NCI-H2107 treated with DMSO at 0.1 percent for 48 hours (cell line): ENCODE measurements at regions not wholly inside any gene's neighbourhood (a gene's known extent, or its start where the extent isn't known, plus 50 kb on each side); places are given as distances from the start of the nearest gene placed in this dataset.
"Not testable (repeated sequence)": the region's sequence is repeated elsewhere in the genome, so short reads cannot be mapped to it uniquely, and the experiment has no call there.

Source experiments
- DNase-seq: peaks from one replicate; lab custom pipeline; 2025; ENCODE audit not compliant: unreplicated experiment; lab: John Stamatoyannopoulos, UW

DNA sequence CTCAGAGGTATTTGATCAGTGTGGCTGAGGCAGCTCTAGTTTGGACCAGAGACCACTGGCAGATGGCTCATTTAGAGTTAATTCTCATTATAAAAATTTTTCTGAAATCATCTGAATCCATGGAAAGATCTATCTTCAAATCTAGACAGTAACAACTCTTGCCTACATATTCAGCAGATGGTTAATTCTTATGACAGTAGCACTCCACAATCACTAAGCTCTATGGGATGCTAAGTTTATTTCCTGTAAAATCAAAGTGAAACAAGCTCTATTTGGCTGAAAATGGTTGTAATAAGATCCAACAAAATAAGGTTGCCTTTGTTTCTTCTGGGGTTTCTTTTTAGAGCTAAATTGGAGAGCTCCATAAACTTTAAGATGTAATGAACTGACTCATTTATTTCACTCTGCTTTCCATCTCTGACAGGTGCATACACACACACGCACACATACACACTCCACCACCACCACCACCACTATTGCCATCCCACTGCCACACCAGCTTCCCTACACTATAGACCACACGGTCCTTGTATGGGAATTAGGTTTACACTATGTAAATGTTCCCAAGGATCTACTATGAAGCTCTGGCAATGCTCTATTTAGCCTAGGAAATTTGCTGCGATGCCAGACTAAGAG, 293.1 kb downstream of the RPAP3 start:
- DNase-seq = no peak

DNA sequence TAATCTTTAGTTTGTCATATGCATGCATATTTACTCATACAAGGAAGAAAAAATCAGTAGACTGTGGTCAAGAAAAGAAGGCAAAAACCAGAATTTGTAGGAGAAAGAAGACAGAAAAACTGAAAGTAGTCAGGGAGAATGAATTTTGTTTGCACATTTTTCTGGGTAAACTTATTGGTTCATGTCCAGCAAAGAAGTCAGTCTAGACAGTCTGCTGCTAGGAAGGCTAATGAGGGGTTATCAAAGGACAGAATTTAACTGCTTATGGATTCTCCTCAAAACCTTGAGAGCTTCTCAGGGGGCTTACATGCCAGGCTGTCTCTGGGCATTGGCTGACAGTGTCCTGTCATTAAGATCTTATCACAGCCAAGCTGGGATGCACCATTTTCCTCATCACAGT, 293.9 kb downstream of the RPAP3 start:
- DNase-seq = no peak

DNA sequence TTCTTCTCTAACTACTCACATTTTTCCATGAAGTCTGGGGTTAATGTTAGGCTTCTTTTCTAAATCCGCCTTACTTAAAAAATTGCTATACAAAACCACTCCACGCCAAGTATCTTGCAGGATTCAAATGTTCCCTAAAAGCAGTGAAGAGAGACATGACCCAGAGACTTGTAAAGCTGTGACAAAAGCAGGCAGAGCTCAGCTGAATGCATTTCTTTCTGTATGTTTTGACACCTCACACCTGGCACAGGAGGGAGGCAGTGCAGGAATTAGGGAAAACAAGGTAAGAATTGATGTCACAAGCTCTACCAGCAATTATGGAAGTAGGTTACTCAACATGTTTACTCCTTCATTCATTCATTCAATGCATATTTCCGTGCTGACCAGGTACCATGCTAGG, 295.0 kb downstream of the RPAP3 start:
- no peak for DNase-seq

DNA sequence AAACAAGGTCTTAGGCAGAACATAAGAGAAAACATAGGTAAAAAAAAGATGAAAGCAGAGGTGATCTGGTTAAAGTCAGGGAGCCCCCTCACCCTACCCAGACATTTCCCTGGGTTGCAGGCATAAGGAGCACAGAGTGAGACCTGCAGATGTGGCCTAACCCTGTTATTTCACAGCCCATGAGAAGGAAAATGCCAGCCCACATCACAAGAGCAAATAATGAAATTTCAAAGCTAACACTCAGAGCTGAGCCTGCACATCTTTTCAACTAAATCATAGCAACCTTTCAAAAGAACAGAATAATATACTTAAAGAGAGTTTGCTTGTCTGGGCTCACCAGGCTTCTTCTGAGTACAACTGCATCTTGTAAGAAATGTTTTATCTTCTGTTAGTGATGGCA, 295.4 kb downstream of the RPAP3 start:
- DNase-seq = no peak

DNA sequence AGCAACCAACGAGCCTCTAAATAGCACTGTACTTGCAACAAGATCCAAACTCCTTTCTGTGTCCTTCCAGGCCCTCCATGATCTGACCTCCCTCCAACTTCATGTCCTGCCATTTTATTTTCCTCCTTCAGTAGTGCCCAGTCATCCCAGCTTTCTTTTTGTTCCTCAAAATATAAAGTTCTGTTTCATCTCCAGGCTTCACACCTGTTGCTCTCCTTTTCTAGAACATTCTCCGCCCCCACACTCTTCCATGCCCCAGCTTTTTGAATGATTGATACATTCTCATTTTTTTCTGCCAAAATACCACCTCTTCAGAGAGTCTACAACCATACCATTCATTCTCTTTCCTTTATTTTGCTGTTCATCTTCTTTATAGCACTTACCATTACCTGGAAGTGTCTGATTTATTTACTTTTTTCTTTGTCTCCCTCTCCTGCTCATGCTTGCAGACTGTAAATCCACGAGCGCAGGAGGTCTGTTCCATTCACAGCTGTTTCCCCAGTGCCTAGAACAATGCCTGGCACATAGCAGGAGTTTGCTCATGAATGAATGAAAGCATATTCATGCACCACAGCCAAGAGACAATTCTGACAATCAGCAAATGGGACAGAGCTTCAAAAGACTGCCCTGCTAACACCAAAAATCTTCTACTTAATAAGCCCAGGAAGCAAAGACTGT, 296.4 kb downstream of the RPAP3 start:
- DNase-seq = no peak

DNA sequence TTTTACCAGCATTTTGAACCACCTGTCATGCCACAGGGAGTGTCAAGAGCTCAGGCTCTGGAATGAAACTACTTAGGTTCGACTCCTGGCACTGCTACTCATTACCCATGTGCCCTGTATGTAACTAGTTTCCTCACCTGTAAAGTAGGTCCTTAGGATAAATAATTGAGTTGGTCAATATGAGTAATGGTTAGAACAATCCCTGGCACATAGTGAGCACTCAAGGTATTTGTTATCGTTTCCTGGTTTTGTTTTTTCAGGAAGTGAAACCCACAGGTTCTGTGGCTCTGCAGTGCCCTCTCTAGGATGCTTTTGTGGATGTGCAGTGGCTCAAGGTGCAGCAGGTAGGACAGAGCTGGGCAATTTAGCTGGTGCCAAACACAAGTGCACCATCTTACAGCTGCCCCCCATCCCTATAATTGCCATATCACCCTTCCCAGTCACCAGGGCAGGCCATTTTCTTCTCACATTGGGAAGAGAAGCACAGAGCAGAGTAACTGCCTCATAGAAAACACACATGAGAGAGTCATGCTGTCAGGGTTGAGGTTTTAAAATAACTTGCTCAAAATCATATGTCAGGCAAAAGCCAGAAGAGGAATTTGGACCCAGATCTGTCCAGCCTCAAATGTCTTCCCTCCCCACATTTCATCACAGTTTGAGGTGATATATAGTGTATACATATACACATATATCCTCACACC, 297.5 kb downstream of the RPAP3 start:
- no peak for DNase-seq

DNA sequence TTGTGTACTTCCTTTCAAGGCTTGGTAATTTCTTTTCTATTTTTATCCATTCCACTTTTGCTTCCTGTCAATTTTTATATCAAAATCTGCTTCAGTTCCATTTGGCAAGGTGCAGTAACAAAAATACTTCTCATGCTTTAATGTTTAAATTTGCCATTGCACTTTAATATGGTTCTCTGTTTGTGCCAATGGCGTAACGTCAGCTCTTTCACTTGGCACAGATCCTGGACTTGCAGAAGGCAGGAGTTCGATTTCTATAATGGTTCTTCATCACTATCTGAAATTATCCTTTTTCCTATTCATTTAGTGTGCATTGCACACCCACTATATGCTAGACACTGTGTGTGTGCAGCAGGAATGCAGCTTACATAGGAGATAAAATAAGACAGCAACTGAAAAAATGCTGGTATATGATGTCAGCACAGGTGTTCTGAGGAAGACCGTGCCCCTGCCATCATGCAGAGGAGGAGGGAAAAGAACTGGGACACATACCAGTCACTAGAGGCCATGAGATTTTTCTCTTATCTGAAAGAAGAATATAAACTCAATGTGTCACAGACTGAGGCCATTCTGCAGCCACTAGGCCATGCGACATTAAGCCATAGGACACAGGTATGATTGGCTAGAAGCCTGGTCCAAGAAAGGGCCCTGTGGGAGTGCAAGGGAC, 298.2 kb downstream of the RPAP3 start:
- DNase-seq = no peak

DNA sequence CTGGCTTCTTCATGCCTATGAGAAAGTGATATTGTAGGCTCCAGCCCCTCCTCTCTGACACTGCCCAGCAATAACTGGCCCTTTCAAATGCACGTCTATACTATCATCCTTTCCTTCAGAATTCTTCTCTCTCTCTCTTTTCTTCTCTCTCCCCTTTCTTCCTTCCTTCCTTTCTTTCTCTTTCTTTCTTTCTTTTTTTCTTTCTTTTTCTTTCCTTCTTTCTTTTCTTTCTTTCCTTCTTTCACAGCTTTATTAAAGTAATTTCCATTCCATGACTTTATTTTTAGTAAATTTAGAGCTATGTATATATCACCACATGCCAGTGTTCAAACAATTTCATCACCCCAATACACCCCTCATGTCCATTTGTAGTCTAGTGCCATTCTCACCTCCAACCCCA, 302.1 kb downstream of the RPAP3 start:
- no peak for DNase-seq

DNA sequence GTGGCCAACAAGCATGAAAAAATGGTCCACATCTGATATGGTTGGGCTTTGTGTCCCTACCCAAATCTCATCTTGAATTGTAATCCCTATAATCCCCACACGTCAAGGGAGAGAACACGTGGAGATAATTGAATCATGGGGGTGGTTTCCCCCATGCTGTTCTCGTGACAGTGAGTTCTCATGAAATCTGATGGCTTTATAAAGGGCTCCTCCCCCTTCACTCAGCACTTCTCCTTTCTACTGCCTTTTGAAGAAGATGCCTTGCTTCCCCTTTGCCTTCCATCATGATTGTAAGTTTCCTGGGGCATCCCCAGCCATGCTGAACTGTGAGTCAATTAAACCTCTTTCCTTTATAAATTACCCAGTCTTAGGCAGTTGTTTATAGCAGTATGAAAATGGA, 304.6 kb downstream of the RPAP3 start:
- DNase-seq = not testable (repeated sequence)

DNA sequence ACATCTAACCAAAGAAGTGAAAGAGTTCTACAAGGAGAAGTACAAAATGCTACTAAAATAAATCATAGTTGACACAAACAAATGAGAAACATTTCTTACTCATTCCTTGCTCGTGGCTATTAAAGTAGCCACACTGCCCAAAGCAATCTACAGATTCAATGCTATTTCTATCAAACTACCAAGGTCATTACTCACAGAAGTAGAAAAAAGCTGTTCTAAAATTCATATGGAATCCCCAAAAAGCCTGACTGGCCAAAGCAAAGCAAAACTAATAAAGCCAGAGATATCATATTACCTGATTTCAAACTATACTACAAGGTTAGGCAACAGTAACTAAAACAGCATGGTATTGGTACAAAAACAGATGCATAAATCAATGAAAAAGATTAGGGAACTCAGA, 305.6 kb downstream of the RPAP3 start:
- DNase-seq = no peak

DNA sequence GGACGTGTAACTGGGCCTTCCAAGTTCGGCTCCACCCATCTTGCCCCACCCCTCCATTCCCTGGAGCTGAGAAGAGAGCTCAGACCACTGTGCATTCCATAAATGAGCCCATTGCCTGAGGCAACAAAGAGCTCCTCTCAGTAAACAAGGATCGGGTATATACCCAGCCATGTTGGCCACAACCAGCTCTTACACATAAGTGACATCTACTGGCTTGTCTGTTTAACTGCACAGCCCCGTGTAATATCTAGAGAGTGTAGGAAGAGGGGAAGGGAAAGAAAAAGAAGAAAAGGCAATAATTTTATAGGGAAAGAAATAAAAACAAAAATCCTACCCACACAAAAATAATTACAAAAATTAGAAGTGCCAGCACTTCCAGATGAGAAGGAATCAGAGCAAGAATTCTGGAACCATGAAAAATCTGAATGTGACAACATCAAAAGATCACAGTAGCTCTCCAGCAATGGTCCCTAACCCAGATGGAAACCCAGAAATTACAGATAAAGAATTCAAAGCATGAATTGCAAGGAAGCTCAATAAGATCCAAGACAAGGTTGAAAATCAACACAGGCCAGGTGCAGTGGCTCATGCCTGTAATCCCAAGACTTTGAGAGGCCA, 308.1 kb downstream of the RPAP3 start:
- no peak for DNase-seq

DNA sequence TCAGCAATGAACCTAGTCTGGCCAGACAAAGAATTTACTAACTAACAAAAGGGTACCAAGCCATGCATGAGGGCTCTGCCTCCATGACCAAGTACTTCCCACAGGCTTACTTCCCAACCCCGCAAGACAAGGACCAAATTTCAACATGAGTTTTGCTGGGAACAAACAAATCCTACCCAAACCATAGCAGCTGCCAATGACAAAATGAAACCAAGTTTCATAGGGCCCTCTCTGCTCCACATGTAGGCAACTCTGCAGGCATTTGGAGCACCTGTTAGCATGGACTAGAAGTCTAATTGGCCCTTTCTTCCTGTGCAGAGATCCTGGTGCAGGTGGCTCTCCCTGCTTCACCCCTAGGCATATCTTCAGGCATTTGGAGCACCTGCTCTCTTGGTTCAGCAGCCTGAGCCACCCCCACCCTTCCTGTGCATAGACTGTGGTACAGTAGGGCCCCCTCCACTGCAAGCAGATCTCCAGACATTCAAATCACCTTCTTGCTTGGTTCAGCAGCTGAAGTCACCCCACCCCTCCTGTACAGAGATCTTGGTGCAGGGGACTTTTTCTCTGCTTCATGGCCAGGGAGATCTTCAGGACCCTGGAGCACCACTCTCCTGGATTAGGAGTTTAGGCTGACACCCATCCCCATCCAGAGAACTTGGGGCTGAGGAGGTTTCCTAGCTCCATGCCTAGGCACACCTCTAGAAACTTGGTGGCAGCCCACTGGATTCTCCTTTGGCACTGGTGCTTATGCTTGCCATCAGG, 308.7 kb downstream of the RPAP3 start:
- DNase-seq = no peak

DNA sequence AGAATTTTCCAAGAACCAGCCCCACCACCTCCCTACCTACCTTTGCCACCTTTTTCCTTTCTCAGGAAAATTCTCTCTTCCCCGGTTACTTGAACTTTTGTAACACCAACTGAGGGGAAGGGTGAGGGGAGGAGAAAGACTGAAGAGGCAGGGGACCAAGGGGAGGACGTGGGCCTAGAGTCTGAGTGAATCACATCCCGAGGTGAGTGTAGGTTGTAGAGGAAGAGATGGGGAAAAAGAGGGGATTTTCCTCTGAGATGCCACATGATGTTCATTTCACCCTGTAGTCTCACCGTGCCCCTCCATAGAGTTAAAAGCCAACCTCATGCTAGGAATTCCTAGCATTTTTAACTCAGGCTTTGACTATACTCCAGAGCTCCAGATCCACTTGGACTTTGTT, 311.8 kb downstream of the RPAP3 start:
- no peak for DNase-seq

DNA sequence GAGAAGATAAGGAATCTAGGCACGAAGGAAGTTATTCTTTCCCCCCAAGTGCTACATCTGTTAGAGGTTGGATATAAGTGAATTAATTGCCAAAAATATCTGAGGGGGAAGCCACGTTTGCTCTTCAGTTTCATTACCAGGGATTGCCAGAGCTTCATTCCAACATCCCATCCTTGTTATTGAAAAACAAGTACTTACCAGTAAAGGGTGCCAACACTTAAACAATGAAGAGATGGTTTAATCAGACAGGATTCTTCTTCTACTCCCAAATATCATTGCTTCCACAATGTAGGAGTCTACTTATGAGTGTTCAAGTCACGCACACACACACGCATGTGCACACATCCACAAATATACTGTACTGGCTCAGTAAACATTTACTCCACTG, 312.4 kb downstream of the RPAP3 start:
- DNase-seq = no peak

DNA sequence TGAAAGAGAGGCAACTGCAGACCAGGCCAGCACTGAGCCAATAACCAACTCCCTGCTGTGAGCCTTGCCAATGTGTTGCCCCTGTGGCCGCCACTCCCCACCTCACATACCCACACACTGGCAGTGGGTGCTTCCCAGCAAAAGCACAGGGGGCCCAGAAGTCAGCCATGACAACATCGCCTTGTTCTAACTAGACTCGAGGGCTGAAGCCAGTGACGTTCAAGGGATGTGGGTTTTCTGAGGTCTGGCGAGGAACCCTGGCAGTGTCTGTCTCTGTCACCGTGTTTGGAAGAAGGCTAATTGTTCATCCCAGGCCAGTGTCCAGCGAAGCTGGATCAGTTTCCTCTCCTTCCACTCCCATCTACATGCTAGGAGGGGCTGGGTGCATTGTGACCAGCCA, 311.8 kb upstream of the AMIGO2 start:
- DNase-seq = no peak

DNA sequence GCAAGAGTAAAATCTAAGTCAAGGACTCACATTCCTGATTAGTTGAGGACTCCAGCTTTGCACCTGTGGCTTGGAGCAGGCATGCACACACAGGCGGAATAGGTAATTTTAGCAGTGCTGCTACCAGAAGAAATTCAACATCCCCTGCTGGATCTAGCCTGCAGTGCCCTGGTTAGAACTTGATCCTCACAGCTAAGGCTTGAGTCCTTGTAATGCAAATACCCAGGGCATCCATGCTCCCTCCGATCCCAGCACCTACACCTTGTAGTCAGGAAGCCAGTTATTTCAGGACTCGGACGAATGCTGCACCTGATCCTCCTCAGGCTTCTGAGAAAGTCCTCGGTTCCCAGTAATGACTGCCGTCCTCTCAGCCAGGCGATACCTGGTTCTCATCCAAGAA, 309.0 kb upstream of the AMIGO2 start:
- DNase-seq = no peak

DNA sequence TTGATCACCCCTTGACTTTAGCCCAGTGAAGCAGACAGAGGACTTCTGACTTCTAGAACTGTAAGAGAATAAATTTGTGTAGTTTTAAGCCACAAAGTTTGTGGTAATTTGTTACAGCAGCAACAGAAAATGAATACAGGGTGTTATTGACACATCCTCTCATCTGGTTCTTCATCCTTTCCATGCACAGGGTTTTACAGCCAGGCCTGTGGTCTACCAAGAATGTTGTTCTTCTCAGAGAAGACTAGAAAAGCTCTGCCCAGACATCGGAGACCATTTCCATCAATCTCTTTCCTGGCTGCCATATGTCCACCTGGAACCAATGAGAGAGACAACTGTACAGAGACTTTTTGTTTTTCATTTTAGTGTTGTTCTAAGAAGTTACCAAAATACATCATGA, 308.2 kb upstream of the AMIGO2 start:
- no peak for DNase-seq

DNA sequence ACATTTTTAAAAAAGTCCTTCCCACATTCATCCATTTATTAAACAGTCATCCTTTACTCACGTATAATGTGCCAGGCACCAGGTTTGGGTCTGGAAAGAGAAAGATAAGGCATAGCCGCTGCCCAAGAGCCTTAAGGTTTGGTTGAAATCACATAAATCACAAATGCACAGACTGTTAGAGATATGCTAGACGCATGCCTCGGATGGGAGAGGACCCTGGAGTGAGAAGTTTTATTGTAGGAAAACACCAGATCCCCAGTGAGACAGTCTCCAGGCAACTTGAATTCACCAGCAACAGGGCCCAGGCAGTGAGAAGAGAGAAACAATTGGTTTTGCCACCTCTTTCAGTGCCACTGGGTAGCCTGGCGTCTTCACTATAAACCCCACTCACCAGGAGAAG, 305.9 kb upstream of the AMIGO2 start:
- no peak for DNase-seq

DNA sequence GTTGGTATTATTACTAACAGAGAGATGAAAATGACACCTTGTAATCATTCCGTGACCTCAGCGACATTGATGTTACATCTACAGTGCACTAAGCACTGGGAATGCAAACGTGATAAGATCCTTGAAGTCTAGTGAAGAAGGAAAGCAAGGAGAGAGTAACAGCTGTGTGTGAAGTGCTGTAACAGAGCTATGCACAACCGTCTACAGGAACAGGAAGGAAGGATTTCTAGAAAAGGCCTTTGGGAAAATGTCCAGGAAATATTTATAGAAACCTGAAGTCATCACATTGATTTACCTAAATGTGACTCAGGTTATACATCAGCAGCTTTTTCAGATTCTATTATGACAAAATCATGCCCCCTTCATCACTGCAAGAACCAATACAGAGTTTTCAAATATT, 304.2 kb upstream of the AMIGO2 start:
- DNase-seq = no peak

DNA sequence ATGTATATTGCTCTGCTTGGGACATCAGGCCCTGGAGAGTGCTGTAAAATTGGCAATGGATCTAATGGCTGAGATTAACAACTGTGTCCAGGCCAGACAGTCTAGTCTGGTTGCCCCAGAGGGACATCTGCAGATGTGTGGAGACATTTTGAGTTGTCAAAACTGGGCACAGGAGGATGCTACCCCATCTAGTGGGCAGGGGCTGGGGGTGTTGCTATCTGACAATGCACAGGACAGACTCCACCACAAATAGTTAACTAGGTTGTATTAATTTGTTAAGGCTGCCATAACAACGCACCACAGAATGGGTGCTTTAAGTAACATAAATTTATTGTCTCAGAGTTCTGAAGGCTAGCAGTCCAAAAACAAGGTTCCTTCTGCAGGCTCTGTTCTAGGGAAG, 302.5 kb upstream of the AMIGO2 start:
- DNase-seq = no peak

DNA sequence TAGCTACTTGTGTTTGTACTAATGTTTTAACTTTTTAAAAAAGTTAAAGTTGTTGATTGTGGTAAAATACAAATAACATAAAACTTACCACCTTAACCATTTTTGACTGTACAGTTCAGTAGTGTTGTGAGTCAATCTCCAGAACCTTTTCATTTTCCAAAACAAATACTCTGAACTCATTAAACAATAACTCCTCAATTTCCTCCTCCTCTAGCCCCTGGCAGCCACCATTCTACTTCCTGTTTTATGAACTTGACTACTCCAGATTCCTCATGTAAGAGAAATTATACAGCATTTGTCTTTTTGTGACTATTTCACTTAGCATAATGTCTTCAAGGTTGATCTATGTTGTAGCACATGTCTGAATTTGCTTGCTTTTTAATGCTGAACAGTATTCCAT, 299.1 kb upstream of the AMIGO2 start:
- DNase-seq = no peak
